ENCODE measurements at regions not wholly inside any gene's neighbourhood (a gene's known extent, or its start where the extent isn't known, plus 50 kb on each side); places are given as distances from the start of the nearest gene placed in this dataset.

- Histone ChIP-seq H2AFZ (ENCODE audit: insufficient read depth, low read depth, low read length, poor library complexity, severe bottlenecking) (no peak overlapping the region), H3K36me3 (replicated peaks in 1 of 2; ENCODE audit: control insufficient read depth in 1 of 2, insufficient read depth in 2 of 2, low read length in 2 of 2) (no peaks in the 10 kb centered on the region), H3K27ac (ENCODE audit: low read depth in 1 of 2, low read length in 2 of 2) (no peak overlapping the region), H3K4me1 (ENCODE audit: control insufficient read depth in 1 of 2, insufficient read depth in 2 of 2, low read length in 2 of 2) (no peaks in the 10 kb centered on the region), H3K27me3 (ENCODE audit: control insufficient read depth in 2 of 2, insufficient read depth in 2 of 2, low read length in 2 of 2) (no peaks in the 10 kb centered on the region), H3K4me2 (replicated peaks; ENCODE audit: extremely low read depth, low read length, poor library complexity, severe bottlenecking) (no peak overlapping the region), H3K9me3 (replicated peaks in 1 of 2; ENCODE audit: control insufficient read depth in 1 of 2, insufficient read depth in 1 of 2, low read length in 2 of 2) (peaks cover 15 to 21% of the 10 kb centered on the region in 2 donors), H3K4me3 (replicated peaks in 1 of 3; ENCODE audit: low read depth in 2 of 3, low read length in 3 of 3) (no peak overlapping the region), H3K79me2 (ENCODE audit: insufficient read depth, low read length) (no peaks in the 10 kb centered on the region), H4K20me1 (ENCODE audit: insufficient read depth, low read length) (no peaks in the 10 kb centered on the region), H3K9ac (ENCODE audit: insufficient read depth, low read length, poor library complexity, severe bottlenecking) (no peak overlapping the region)
- DNase-seq, result no peak
- peaks cover 0 to under 1% (median 0%) of the 10 kb centered on the region in 3 donors for H3K27me3 Mint-ChIP-seq (ENCODE audit: low read depth in 3 of 3)
- H3K4me3 Mint-ChIP-seq, result no peak overlapping the region
- intact Hi-C loops (cut with micrococcal nuclease), result no loop called here
- TF ChIP-seq CTCF (IDR thresholded peaks at IDR 0.05), result no peak
- H3K27ac Mint-ChIP-seq, result no peak overlapping the region
- no peaks in the 10 kb centered on the region for H3K36me3 Mint-ChIP-seq
- peaks cover 10 to 26% (median 16%) of the 10 kb centered on the region in 7 donors for H3K9me3 Mint-ChIP-seq
- WGBS (ENCODE audit: insufficient coverage), result 94% methylated on average over 5 of the region's 5 CpGs
- no peaks in the 10 kb centered on the region for H3K4me1 Mint-ChIP-seq
Observed at GRCh38 chr10:131500892-131501291, 189.4 kb upstream of the TCERG1L start.

DNA sequence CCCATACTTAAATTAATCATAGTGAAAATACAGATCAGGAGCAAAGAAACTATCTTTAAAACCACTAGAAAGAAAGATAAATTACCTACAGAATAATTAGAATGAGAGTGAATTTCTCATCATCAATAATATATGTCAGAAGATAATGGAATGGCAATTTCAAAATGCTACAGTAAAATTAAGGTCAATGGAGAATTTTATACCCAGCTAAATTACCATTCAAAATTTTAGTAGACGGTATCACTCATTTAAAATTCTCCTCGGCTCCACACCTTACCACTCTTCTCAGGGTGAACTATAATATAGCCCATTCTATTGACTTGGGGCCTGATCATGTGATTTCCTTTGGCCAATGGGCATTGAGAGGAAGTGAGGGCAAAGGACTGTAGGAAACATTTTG is 192.5 kb upstream of the TCERG1L start:
- no peaks in the 10 kb centered on the region for H3K27me3 ChIP-seq (ENCODE audit: control insufficient read depth in 2 of 2, insufficient read depth in 2 of 2, low read length in 2 of 2)
- no peak overlapping the region for H3K27ac ChIP-seq (ENCODE audit: low read depth in 1 of 2, low read length in 2 of 2)
- no peak overlapping the region for H3K4me2 ChIP-seq (replicated peaks; ENCODE audit: extremely low read depth, low read length, poor library complexity, severe bottlenecking)
- no peak for DNase-seq
- H3K36me3 ChIP-seq (replicated peaks in 1 of 2; ENCODE audit: control insufficient read depth in 1 of 2, insufficient read depth in 2 of 2, low read length in 2 of 2), result no peaks in the 10 kb centered on the region
- no CpG with 5 or more reads among the region's 2 CpGs for WGBS (ENCODE audit: insufficient coverage)
- H3K4me3 Mint-ChIP-seq, result no peak overlapping the region
- no peaks in the 10 kb centered on the region for H3K79me2 ChIP-seq (ENCODE audit: insufficient read depth, low read length)
- H4K20me1 ChIP-seq (ENCODE audit: insufficient read depth, low read length), result no peaks in the 10 kb centered on the region
- no peak for TF ChIP-seq CTCF (IDR thresholded peaks at IDR 0.05)
- no peak overlapping the region for H3K27ac Mint-ChIP-seq
- H3K9me3 ChIP-seq (replicated peaks in 1 of 2; ENCODE audit: control insufficient read depth in 1 of 2, insufficient read depth in 1 of 2, low read length in 2 of 2), result peaks cover 15 to 21% of the 10 kb centered on the region in 2 donors
- H3K27me3 Mint-ChIP-seq (ENCODE audit: low read depth in 3 of 3), result peaks cover 0 to 2% (median 0%) of the 10 kb centered on the region in 3 donors
- H3K4me3 ChIP-seq (replicated peaks in 1 of 3; ENCODE audit: low read depth in 2 of 3, low read length in 3 of 3), result no peak overlapping the region
- no peak overlapping the region for H3K9ac ChIP-seq (ENCODE audit: insufficient read depth, low read length, poor library complexity, severe bottlenecking)
- H3K9me3 Mint-ChIP-seq, result peaks cover 10 to 30% (median 19%) of the 10 kb centered on the region in 7 donors
- H3K4me1 ChIP-seq (ENCODE audit: control insufficient read depth in 1 of 2, insufficient read depth in 2 of 2, low read length in 2 of 2), result no peaks in the 10 kb centered on the region
- H3K36me3 Mint-ChIP-seq, result no peaks in the 10 kb centered on the region
- no peak overlapping the region for H2AFZ ChIP-seq (ENCODE audit: insufficient read depth, low read depth, low read length, poor library complexity, severe bottlenecking)
- intact Hi-C loops (cut with micrococcal nuclease), result no loop called here
- H3K4me1 Mint-ChIP-seq, result no peaks in the 10 kb centered on the region

Data from CD14-positive monocyte (primary cell).